ENCODE measurements at regions not wholly inside any gene's neighbourhood (a gene's known extent, or its start where the extent isn't known, plus 50 kb on each side); places are given as distances from the start of the nearest gene placed in this dataset.

DNA sequence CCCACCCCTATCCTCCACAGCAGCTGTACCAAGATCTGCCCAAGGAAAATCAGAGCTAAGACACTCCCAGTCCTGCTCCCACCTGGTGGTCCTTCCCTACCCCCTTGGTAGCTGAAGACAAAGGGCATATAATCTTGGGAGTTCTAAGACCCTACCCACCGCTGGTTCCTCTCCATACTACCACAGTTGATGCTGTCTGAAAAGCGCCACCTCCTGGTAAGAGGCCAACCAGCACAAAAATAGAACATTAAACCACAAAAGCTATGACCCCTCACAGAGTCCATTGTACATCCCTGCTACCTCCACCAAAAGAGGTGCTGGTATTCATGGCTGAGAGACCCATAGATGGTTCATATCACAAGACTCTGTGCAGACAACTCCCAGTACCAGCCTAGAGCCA, 161.5 kb upstream of the ARHGAP42 start:
- TF ChIP-seq, protein P1, sequence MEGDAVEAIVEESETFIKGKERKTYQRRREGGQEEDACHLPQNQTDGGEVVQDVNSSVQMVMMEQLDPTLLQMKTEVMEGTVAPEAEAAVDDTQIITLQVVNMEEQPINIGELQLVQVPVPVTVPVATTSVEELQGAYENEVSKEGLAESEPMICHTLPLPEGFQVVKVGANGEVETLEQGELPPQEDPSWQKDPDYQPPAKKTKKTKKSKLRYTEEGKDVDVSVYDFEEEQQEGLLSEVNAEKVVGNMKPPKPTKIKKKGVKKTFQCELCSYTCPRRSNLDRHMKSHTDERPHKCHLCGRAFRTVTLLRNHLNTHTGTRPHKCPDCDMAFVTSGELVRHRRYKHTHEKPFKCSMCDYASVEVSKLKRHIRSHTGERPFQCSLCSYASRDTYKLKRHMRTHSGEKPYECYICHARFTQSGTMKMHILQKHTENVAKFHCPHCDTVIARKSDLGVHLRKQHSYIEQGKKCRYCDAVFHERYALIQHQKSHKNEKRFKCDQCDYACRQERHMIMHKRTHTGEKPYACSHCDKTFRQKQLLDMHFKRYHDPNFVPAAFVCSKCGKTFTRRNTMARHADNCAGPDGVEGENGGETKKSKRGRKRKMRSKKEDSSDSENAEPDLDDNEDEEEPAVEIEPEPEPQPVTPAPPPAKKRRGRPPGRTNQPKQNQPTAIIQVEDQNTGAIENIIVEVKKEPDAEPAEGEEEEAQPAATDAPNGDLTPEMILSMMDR (IDR thresholded peaks at IDR 0.05): no peak
- TF ChIP-seq POLR2A (IDR thresholded peaks at IDR 0.05): no peak
